KMS-11 (cell line): ENCODE measurements at regions not wholly inside any gene's neighbourhood (a gene's known extent, or its start where the extent isn't known, plus 50 kb on each side); places are given as distances from the start of the nearest gene placed in this dataset.

Source experiments
- H2AFZ ChIP-seq: fragments of 200-600 bp; sonication (generic); 2 replicates; pipeline ENCODE4 v1.6.1; 2016; ENCODE audit warnings: antibody characterized with exemption, mixed run types, low read depth
- H3K27ac ChIP-seq: fragments of 200-600 bp; sonication (generic); 2 replicates; pipeline ENCODE4 v1.6.1; 2016; ENCODE audit warnings: mild to moderate bottlenecking, mixed run types
- H3K27me3 ChIP-seq: fragments of 200-600 bp; sonication (generic); 2 replicates; pipeline ENCODE4 v1.6.1; 2017; ENCODE audit warnings: mild to moderate bottlenecking, low read depth, mixed run types, moderate library complexity; ENCODE audit not compliant: insufficient read depth
- H3K36me3 ChIP-seq: fragments of 200-600 bp; sonication (generic); 2 replicates; pipeline ENCODE4 v1.6.1; 2017; ENCODE audit warnings: mild to moderate bottlenecking, mixed run types; ENCODE audit not compliant: insufficient read depth
- H3K4me1 ChIP-seq: fragments of 200-600 bp; sonication (generic); 2 replicates; pipeline ENCODE4 v1.6.1; 2016; ENCODE audit warnings: mild to moderate bottlenecking, low read depth, mixed run types; ENCODE audit not compliant: poor library complexity, severe bottlenecking
- H3K4me2 ChIP-seq: fragments of 200-600 bp; sonication (generic); 2 replicates; pipeline ENCODE4 v1.7.0; 2016; ENCODE audit warnings: mild to moderate bottlenecking, mixed run types
- H3K4me3 ChIP-seq: fragments of 200-600 bp; sonication (generic); IDR thresholded peaks from 2 replicates; pipeline ENCODE4 v1.6.1; 2017; ENCODE audit warnings: low read depth, low read length, mixed read lengths; ENCODE audit not compliant: insufficient read depth
- H3K79me2 ChIP-seq: fragments of 200-600 bp; sonication (generic); 2 replicates; pipeline ENCODE4 v1.6.1; 2016; ENCODE audit warnings: low read depth, mixed run types; ENCODE audit not compliant: insufficient read depth
- H3K9ac ChIP-seq: fragments of 200-600 bp; sonication (generic); 2 replicates; pipeline ENCODE4 v1.6.1; 2016; ENCODE audit warnings: mild to moderate bottlenecking, mixed run types
- H4K20me1 ChIP-seq: fragments of 200-600 bp; sonication (generic); 2 replicates; pipeline ENCODE4 v1.6.1; 2016; ENCODE audit warnings: mild to moderate bottlenecking, mixed run types; ENCODE audit not compliant: insufficient read depth
- CTCF ChIP-seq: fragments of 200-600 bp; sonication (generic); conservative IDR thresholded peaks from 2 replicates; pipeline ENCODE4 v1.6.1; 2017; ENCODE audit warnings: low read depth, mild to moderate bottlenecking, antibody characterized with exemption, low read length, moderate library complexity, mixed read lengths

- Histone ChIP-seq H4K20me1 (no peaks in the 10 kb centered on the region), H3K4me3 (no peak overlapping the region), H3K4me2 (no peak overlapping the region), H3K27ac (no peak overlapping the region), H3K4me1 (no peaks in the 10 kb centered on the region), H3K79me2 (no peaks in the 10 kb centered on the region), H3K9ac (no peak overlapping the region), H2AFZ (no peak overlapping the region), H3K27me3 (no peaks in the 10 kb centered on the region), H3K36me3 (no peaks in the 10 kb centered on the region)
- no peak for TF ChIP-seq CTCF
These were observed 724.3 kb downstream of the HDGFL1 start for GRCh38 chr6:23293653-23294052.

GRCh38 chr6:23301556-23301955 lies 732.2 kb downstream of the HDGFL1 start:
- Histone ChIP-seq H3K79me2 (no peaks in the 10 kb centered on the region), H3K4me2 (no peak overlapping the region), H2AFZ (no peak overlapping the region), H3K4me3 (no peak overlapping the region), H3K4me1 (no peaks in the 10 kb centered on the region), H3K9ac (no peak overlapping the region), H3K27me3 (no peaks in the 10 kb centered on the region), H4K20me1 (no peaks in the 10 kb centered on the region), H3K27ac (no peak overlapping the region), H3K36me3 (no peaks in the 10 kb centered on the region)
- TF ChIP-seq CTCF, result no peak

GRCh38 chr6:23302514-23302913 lies 733.1 kb downstream of the HDGFL1 start:
- H3K79me2 ChIP-seq, result no peaks in the 10 kb centered on the region
- no peaks in the 10 kb centered on the region for H3K36me3 ChIP-seq
- H3K4me1 ChIP-seq, result no peaks in the 10 kb centered on the region
- no peak overlapping the region for H3K9ac ChIP-seq
- H3K4me3 ChIP-seq, result no peak overlapping the region
- H2AFZ ChIP-seq, result no peak overlapping the region
- H3K27me3 ChIP-seq, result no peaks in the 10 kb centered on the region
- no peak overlapping the region for H3K27ac ChIP-seq
- TF ChIP-seq CTCF, result no peak
- H3K4me2 ChIP-seq, result no peak overlapping the region
- H4K20me1 ChIP-seq, result no peaks in the 10 kb centered on the region

GRCh38 chr6:23305325-23305943 lies 736.1 kb downstream of the HDGFL1 start:
- Histone ChIP-seq H2AFZ (no peak overlapping the region), H3K27ac (no peak overlapping the region), H3K4me2 (no peak overlapping the region), H3K27me3 (no peaks in the 10 kb centered on the region), H4K20me1 (no peaks in the 10 kb centered on the region), H3K9ac (no peak overlapping the region), H3K4me3 (no peak overlapping the region), H3K4me1 (no peaks in the 10 kb centered on the region), H3K36me3 (no peaks in the 10 kb centered on the region), H3K79me2 (no peaks in the 10 kb centered on the region)
- TF ChIP-seq CTCF, result no peak
